GM21825 (cell line): ENCODE measurements at regions not wholly inside any gene's neighbourhood (a gene's known extent, or its start where the extent isn't known, plus 50 kb on each side); places are given as distances from the start of the nearest gene placed in this dataset.

Source experiments
- ATAC-seq: cut with Tn5 transposase; IDR thresholded peaks from one replicate; pipeline ENCODE4 v1.9.1; 2021; ENCODE audit warnings: mild to moderate bottlenecking, moderate library complexity; ENCODE audit not compliant: unreplicated experiment

DNA sequence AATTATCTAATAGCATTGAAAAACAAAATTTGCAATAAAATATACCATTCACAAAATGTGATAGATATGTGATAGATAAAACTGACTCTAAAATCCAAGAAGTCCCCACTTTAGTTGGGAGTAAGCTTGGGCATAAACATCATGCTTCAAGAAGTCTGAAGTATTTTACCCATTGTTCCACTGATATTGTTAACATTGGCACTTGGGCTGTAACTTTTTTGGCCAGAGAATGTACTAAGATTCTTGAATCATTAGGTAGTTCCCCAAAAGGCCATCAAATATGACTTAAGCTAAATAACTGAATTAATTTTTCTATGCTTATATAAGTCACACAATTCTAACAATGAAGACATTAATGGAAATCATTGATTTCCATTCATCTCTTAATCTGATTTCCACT, 413.6 kb downstream of the CDH2 start:
- no peak for ATAC-seq

DNA sequence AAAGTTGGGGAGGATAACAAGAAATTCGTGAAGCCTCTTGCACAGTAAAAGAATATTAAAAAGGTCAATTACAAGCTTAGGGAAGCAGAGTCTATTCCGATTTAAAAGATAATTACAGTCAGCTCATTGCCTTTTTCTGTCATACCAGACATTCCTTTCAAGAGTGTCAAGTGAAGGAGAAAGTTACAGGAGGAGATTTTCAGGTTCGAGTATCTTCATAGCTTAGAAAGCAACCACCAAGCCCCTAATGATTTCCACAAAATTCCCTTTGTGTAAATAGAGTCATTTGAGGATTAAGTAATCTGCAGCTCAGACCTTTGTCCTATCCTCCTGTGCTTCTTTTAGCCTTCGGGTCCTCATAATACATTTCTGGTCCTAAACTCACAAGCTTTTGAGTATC, 414.9 kb downstream of the CDH2 start:
- ATAC-seq = no peak

DNA sequence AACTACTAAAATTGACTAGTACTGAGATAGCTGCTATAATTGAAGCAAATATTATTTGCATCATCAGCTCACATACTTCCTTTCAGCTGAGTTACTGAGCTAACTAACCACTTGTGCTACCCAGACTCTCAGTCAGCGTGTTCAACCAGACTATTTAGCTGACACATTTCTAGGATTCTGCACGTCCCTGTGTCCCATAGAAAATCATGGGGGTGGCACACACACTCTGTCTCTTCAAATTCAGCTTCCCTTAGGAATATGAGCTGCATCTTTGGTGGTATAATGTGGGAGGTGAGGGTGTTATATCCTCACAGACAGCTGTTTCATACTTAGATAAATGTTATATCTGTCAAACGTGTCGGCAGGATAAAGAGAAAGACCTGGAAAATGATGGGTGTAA, 424.0 kb downstream of the CDH2 start:
- no peak for ATAC-seq

DNA sequence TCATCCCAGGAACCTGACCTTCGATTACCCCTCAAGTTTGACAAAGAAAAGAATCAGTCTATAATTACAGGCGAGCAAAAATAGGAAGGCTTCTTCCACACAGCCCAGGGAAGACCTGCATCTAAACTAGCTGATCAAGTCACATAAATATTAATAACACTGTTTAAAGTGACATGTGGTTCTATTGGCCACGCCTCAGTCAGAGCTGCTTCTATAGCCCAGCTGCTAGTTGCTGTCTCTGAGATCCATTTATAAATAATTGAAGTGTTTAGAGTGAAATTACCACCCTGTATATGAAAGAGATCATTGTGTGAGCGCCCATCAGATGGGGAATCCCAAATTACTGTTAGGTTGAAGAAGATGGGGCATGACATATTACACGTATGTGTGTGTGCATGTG, 426.0 kb downstream of the CDH2 start:
- ATAC-seq = no peak

DNA sequence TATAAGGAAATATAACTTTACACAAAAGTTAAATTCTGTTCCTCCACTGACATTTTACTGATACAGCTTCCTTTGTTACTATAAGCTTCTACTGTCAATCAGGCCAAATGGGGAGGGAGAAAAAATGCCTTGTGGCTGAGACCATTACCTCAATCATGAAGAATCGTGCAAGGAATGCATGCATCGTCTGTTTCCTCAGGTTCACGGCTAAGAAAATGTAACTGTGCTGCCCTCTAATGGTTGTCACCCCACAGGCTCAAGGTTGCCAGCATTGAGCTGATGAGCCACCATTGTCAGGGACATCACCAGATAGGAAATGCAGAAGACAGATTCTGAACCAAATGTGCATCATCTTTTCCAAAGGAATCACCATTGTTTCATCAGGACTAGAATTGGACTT, 426.9 kb downstream of the CDH2 start:
- no peak for ATAC-seq

DNA sequence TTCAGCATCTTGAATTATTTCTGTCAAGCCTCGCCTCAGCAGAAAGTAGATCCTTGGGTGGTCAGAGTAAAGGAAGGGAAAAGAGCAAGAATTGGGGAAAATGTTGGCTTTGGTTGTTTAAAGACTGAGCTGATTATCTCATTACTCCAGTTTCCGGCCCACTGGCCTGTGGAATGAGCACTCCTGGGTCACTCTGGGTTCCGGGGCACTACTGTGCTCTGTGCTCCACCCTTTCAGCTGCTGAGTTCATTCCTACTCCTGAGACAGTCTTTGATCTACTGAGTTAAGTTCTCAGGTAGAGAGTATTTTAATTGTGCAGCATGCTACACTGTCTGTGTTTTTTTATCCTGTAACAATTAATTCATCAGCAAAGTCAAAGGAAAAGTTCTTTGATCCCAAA, 427.7 kb downstream of the CDH2 start:
- ATAC-seq = no peak

DNA sequence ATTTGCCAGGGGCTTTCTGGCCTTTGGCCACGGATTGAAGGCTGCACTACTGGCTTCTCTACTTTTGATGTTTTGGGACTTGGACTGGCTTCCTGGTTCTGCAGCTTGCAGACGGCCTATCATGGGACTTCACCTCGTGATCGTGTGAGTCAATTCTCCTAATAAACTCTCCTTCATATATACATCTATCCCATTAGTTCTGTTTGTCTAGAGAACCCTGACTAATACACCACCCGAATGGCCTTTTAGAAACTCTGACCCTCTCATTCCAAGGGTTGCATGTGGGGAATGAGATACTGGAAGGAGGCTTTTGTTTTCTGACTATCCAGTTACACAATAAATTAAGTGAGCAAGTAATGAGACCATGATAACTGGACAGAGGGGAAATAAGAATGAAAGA, 430.7 kb downstream of the CDH2 start:
- no peak for ATAC-seq

DNA sequence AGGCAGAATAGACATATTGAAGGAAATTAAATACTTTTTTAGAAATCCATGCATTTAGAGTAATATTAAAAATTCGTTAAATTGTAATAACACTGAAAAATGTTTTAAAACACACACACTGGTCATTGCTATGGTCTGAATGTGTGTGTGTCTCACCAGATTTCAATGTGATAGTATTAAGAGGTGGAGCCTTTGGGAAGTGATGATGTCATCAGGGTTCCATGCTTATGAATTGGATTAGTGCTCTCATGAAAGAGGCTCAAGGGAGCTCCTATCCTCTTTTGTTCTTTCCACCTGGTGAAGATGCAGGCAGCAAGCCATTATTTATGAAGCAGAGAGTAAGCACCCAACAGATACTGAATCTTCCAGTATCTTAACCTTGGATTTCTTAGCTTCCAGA, 441.8 kb downstream of the CDH2 start:
- no peak for ATAC-seq

DNA sequence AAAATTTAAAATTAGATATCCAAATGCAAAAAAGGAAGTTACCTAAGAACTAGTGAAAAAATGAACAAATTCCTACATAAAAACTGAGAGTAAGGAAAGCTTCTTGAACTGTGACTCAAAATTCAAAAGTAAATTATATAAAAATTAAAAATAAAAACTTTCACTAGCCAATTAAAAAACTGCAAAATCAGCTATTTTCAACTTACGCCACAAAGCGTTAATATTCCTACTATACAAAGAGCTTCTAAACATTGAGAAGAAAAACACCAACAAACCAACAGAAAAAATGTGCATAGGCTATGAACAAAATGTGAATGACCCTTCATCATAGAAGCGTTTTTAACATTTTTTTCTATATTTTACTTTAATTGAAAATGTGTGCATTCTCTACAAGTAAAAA, 445.7 kb downstream of the CDH2 start:
- no peak for ATAC-seq

DNA sequence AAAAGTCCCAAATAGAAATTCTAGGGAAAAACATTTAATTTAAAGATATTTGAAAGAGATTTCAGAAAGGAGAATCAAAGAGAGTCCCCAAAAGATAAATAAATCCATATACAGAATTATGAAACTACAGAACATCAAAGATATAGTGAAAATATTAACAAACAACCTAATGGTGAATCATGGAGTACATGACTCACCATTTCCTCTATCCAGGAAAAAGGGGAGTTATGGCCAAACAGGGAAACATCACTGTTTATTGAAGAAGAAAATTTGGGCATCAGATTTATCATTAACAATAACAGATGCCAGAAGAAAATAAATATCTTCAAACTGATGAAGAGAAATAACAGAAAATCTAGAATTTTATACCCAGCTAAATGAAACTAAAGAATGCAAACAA, 448.3 kb downstream of the CDH2 start:
- no peak for ATAC-seq

DNA sequence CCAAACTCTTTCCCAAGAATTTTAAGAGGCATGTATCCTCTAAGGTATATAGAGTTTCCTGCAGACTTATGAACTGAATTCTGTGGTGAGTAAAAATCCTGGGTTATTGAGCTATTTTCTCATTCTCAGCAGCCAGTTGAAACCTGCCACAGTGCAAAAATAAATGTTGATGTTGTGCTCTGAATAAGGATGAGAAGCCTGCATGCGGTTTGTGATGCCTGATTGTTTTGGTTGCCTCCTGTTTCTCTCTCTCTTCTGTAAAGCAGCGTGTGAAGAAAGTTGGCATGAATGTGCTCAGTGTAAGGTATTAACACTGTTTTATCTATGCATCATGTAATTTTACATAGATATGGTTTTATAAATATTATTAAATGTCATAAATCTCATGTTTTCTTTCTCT, 452.6 kb downstream of the CDH2 start:
- ATAC-seq = no peak

DNA sequence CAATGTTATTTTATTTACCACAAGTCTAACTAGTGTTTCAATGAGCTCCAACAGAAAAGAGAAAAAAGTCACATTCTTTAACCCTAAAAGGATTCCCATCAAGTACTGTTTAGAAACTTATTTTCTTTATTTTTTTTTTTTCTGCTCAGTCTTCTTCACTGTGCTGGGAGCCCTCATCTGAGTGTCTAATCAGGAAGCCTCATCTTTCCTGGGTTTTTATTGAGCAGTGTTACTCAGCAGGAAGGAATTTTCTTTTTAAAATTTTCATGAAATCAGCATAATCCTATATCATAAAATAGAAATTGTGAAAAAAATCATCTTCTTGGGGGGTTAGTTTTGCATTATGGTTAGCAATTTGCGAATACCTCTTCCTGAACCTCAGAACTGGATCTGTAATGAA, 453.8 kb downstream of the CDH2 start:
- ATAC-seq = no peak

DNA sequence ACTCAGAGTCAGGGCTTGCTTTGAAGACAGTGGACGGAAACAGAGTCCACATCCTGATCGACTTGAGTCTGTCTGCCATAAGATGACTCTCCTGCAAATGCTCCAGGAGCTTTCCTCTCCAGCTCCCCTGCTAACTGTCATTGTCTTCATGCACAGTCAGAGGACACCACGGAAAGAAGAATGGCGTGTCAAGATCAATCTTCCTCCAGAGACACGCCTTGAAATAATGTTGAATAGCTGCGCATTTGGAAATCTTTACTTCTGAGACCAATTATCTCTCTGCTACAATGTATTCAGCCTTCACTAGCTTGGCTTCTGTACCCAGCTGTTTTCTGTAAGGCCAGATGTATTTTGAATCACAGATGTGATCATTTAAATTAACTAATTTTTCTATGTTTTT, 457.2 kb downstream of the CDH2 start:
- no peak for ATAC-seq

DNA sequence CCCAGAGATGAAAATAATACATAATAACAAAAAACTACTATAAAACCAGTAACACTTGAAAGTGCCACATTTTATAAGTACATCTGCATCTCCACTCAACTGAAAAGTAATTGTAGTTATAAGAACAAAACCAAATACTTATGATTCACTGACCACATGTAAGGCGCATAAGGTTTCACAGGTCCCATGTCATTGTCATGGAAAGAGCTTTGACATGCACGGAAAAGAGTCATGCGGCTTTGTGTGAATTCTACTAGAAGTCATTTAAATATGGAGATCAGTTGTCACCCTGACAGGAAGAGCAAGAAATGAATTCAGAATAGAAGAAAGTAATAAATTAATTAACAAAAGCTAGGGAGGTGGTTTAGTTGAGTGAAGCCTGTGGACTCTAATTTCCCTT, 459.1 kb downstream of the CDH2 start:
- ATAC-seq = no peak

DNA sequence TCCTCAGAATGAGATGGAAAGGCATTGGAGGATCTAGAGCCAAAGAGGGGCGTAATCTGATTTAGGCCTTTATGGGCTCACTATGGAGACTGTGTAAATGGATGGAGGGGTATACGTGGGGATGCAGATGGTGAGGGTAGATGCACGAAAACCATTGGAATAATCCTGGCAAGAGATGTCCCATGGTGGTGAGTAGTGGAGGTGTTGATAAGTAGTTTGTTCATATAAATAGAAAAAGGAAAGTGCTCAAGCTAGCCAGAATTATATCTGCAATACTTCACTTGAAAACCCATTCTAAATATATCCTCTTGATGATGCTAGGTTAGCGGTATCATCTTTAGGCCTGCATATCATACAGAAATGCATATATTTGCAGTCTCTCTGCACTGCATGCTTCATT, 459.7 kb downstream of the CDH2 start:
- no peak for ATAC-seq

DNA sequence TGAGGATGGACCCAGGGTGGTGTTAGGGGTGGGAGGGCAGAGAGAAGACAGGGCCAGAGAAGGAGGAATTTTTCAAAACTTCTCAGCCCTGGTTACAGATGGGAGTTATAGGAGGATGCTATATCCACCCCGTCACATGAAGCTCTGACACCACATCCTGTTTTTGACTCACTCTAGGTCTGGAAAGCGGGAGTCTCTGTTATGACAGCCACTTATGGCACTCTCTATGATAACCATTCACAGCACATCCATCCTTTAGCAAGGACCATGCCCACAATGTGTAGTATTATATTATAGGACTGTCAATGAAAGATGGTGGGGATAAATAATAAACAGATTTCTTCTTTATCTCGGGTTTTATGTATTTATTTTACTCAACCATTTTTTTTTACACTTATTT, 461.2 kb downstream of the CDH2 start:
- no peak for ATAC-seq

DNA sequence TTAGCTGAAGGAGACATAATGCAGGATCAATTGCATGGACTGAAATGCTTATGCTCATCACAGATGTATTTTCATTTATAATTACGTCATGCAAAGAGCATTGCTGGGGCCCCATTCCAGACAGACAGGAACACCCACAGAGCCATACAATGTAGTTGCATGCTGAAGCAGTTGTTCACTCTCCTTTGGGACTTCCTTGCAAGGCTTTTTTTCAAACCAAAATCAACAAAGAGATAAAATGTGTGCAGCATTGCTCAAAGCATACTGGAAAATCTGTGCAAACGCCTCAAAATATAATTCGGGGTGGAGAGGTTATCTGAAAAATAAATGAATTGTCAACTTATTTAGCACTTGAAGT, 463.2 kb downstream of the CDH2 start:
- no peak for ATAC-seq

DNA sequence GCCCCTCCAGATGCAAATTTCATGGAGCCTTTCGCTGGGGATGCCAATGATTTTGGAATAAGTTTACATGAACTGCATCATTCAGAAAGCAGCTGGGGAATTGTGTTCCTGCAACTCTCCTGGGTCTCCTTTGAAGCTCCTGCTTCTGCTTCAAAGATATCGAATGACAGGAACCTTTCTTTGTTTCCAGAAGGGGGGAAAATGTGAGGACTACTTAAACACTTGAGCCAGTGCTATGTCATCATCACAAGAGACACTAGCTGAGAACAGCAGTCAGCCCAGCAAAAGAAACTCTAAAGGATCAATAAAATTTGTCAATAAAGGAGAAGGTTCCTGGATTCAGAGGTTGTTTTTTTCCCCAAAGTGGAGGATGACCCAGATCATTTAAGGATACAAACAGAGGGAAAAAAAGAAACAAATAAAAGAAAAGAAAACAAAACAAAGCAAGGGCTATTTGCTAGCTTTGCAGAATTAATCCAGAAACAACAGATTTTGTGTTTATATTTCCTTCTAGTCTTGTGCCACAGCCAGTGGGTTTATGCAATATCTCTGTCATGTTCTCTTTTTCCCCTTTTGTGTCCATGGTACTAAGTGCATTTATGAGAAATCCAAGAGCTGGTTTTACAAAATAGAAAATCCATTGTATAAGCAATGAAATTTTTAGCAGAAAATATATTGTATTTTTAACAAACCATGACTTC, 463.7 kb downstream of the CDH2 start:
- ATAC-seq = no peak

DNA sequence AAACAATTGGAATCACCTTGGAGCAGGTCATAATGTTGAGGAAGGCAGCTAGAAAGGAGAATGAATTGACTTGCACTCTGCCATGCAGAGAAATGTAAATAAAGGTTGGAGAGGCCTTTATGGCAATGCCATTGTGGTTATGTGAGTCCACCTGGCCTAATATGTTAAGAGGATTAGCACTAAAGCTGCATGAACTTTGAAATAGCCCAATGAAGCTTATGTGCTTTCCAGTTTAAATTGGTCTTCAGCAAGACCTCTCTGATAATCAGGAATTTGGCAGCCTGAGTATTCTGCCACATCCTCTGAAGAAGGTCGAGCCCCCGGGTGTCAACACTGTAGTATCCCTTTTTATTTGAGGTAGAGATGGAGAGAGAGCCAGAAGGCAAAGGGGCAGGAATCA, 464.9 kb downstream of the CDH2 start:
- ATAC-seq = no peak

DNA sequence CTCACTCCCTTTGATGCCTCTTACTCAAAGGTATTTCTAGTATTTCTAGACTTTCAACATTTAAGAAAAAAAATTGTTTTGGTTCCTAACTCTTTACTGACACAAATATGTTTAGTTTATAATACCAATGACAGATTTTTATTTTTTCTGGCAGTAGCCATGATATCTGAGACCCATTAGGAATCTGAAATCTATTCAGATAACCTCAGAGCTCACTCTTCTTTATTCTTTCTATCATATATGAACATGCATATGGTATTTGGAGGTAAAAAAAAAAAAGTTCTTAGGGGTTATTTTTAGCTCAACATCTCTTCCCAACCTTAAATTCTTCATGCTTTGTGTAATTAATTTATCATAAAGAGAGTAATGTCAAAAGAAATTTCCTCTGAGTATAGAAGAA, 465.5 kb downstream of the CDH2 start:
- ATAC-seq = no peak

DNA sequence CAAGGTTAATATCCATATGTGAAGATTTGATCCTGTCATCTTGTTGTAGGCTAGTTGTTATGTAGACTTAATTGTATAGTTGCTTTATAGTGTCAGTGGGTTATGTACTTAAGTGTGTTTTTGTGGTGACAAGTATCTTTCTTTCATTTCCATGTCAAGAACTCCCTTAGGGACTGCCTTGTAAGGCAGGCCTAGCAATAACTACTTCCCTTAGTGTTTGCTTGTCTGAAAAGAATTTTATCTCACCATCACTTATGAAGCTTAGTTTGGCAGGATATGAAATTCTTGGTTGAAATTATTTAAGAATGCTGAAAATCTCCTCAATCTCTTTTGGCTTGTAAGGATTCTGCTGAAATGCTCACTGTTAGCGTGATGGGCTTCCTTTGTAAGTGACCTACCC, 467.6 kb downstream of the CDH2 start:
- no peak for ATAC-seq

DNA sequence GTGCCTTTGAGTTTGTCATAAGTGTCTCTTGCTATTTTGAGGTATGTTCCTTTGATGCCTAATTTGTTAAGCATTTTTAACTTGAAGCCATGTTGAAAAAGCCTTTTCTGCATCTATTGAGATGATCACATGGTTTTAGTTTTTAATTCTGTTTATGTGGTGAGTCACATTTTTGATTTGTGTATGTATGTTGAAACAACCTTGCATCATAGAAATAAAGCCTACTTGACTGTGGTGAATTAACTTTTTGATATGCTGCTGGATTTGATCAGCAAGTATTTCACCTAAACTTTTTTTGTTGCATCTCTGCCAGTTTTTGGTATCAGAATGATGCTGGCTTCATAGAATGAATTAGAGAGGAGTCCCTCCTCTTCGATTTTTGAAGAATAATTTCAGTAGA, 469.7 kb downstream of the CDH2 start:
- ATAC-seq = no peak

DNA sequence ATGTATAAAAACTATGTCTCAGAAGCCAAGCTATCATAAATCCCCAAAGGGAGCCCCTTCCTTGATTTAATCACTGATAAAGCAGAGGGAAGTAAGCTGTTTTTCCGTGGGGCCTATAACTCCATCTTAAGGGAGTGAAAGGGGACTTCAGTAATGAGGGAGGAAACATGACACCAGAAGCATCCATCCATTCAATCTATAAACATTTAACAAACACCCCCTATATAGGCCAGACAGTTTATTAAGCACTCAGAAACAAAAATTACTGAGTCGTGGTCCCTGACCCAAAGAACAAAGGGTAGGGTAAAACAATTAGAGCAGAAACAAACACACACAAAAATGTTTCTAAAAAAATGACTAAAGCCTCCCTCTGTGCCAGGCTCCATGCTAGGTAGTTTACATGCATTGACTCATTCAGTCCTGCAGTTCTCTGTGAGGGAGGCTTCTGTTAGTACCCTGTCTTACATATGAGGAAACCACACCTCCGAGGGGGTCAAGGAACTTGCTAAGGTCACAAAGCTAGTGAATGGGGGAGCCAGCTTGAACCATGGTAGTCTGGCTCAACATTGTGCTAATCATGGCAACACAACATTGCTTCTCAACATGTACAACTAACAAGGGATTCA, 472.1 kb downstream of the CDH2 start:
- no peak for ATAC-seq
